ENCODE measurements at regions not wholly inside any gene's neighbourhood (a gene's known extent, or its start where the extent isn't known, plus 50 kb on each side); places are given as distances from the start of the nearest gene placed in this dataset.

- no peak for TF ChIP-seq EP300 (IDR thresholded peaks at IDR 0.05)
- TF ChIP-seq CTCF (IDR thresholded peaks at IDR 0.05) = no peak
- TF ChIP-seq POLR2A (IDR thresholded peaks at IDR 0.05) = no peak
Measured at GRCh38 chr15:70451821-70452653, 311.3 kb downstream of the UACA start.
